ENCODE measurements at regions not wholly inside any gene's neighbourhood (a gene's known extent, or its start where the extent isn't known, plus 50 kb on each side); places are given as distances from the start of the nearest gene placed in this dataset.

- Mint-ChIP-seq H3K27ac (no peak overlapping the region), H3K27me3 (ENCODE audit: low read depth in 2 of 2) (peaks cover 26 to 55% of the 10 kb centered on the region in 2 donors), H3K4me3 (no peak overlapping the region), H3K4me1 (no peaks in the 10 kb centered on the region), H3K9me3 (peaks cover 0 to 7% of the 10 kb centered on the region in 2 donors), H3K36me3 (no peaks in the 10 kb centered on the region)
- WGBS (ENCODE audit: insufficient coverage) = 95% methylated on average over 8 of the region's 8 CpGs
- no peaks in the 10 kb centered on the region for H3K36me3 ChIP-seq (ENCODE audit: control insufficient read depth, insufficient read depth, low read length)
- no peak overlapping the region for H3K4me3 ChIP-seq (ENCODE audit: low read length)
- DNase-seq (no peak), ATAC-seq (no peak)
- no peak for TF ChIP-seq CTCF (IDR thresholded peaks at IDR 0.05)
- no peaks in the 10 kb centered on the region for H3K4me1 ChIP-seq (ENCODE audit: control insufficient read depth, insufficient read depth, low read length)
- H3K9me3 ChIP-seq (ENCODE audit: control insufficient read depth, insufficient read depth, low read length) = peaks cover 5% of the 10 kb centered on the region
- peaks cover 4% of the 10 kb centered on the region for H3K27me3 ChIP-seq (ENCODE audit: control insufficient read depth, insufficient read depth, low read length)
- no peak overlapping the region for H3K27ac ChIP-seq (ENCODE audit: low read length)
- intact Hi-C loops (cut with micrococcal nuclease) = no loop called here
These were observed 279.3 kb upstream of the KLF12 start for GRCh38 chr13:74413482-74413881.

- no peak overlapping the region for H3K27ac Mint-ChIP-seq
- no peak overlapping the region for H3K4me3 Mint-ChIP-seq
- peaks cover 20 to 23% of the 10 kb centered on the region in 2 donors for H3K27me3 Mint-ChIP-seq (ENCODE audit: low read depth in 2 of 2)
- peaks cover 0 to 7% of the 10 kb centered on the region in 2 donors for H3K9me3 Mint-ChIP-seq
- H3K9me3 ChIP-seq (ENCODE audit: control insufficient read depth, insufficient read depth, low read length) = peaks cover 5% of the 10 kb centered on the region
- no peak for DNase-seq
- TF ChIP-seq CTCF (IDR thresholded peaks at IDR 0.05) = no peak
- no peak overlapping the region for H3K27ac ChIP-seq (ENCODE audit: low read length)
- no peaks in the 10 kb centered on the region for H3K4me1 Mint-ChIP-seq
- no peaks in the 10 kb centered on the region for H3K36me3 ChIP-seq (ENCODE audit: control insufficient read depth, insufficient read depth, low read length)
- no peaks in the 10 kb centered on the region for H3K36me3 Mint-ChIP-seq
- peaks cover 5% of the 10 kb centered on the region for H3K27me3 ChIP-seq (ENCODE audit: control insufficient read depth, insufficient read depth, low read length)
- intact Hi-C loops (cut with micrococcal nuclease) = no loop called here
- no peaks in the 10 kb centered on the region for H3K4me1 ChIP-seq (ENCODE audit: control insufficient read depth, insufficient read depth, low read length)
- 96% methylated on average over 5 of the region's 5 CpGs for WGBS (ENCODE audit: insufficient coverage)
- ATAC-seq = no peak
- H3K4me3 ChIP-seq (ENCODE audit: low read length) = no peak overlapping the region
These were observed 275.3 kb upstream of the KLF12 start for GRCh38 chr13:74409551-74409950.

- Mint-ChIP-seq H3K36me3 (peaks cover 8% of the 10 kb centered on the region), H3K27ac (no peak overlapping the region), H3K9me3 (peaks cover 3 to 6% of the 10 kb centered on the region in 2 donors), H3K4me1 (no peaks in the 10 kb centered on the region), H3K4me3 (no peak overlapping the region), H3K27me3 (ENCODE audit: low read depth in 2 of 2) (peaks cover 24 to 28% of the 10 kb centered on the region in 2 donors)
- Histone ChIP-seq H3K36me3 (ENCODE audit: control insufficient read depth, insufficient read depth, low read length) (no peaks in the 10 kb centered on the region), H3K4me1 (ENCODE audit: control insufficient read depth, insufficient read depth, low read length) (no peaks in the 10 kb centered on the region), H3K27me3 (ENCODE audit: control insufficient read depth, insufficient read depth, low read length) (peaks cover 3% of the 10 kb centered on the region), H3K27ac (ENCODE audit: low read length) (no peak overlapping the region), H3K4me3 (ENCODE audit: low read length) (no peak overlapping the region), H3K9me3 (ENCODE audit: control insufficient read depth, insufficient read depth, low read length) (no peaks in the 10 kb centered on the region)
- ATAC-seq (no peak), DNase-seq (no peak)
- intact Hi-C loops (cut with micrococcal nuclease) = no loop called here
- 69% methylated on average over 3 of the region's 3 CpGs for WGBS (ENCODE audit: insufficient coverage)
- TF ChIP-seq CTCF (IDR thresholded peaks at IDR 0.05) = no peak
These were observed 272.2 kb upstream of the KLF12 start for GRCh38 chr13:74406420-74406819.

GRCh38 chr13:74398599-74398998 lies 264.4 kb upstream of the KLF12 start:
- DNase-seq (no peak), ATAC-seq (no peak)
- peaks cover 3 to 6% of the 10 kb centered on the region in 2 donors for H3K9me3 Mint-ChIP-seq
- Histone ChIP-seq H3K9me3 (ENCODE audit: control insufficient read depth, insufficient read depth, low read length) (no peaks in the 10 kb centered on the region), H3K27me3 (ENCODE audit: control insufficient read depth, insufficient read depth, low read length) (peaks cover 4% of the 10 kb centered on the region), H3K4me1 (ENCODE audit: control insufficient read depth, insufficient read depth, low read length) (no peaks in the 10 kb centered on the region), H3K4me3 (ENCODE audit: low read length) (no peak overlapping the region), H3K27ac (ENCODE audit: low read length) (no peak overlapping the region), H3K36me3 (ENCODE audit: control insufficient read depth, insufficient read depth, low read length) (no peaks in the 10 kb centered on the region)
- peaks cover 22 to 47% of the 10 kb centered on the region in 2 donors for H3K27me3 Mint-ChIP-seq (ENCODE audit: low read depth in 2 of 2)
- H3K4me3 Mint-ChIP-seq = no peak overlapping the region
- no peaks in the 10 kb centered on the region for H3K4me1 Mint-ChIP-seq
- intact Hi-C loops (cut with micrococcal nuclease) = no loop called here
- 97% methylated on average over 3 of the region's 4 CpGs for WGBS (ENCODE audit: insufficient coverage)
- H3K27ac Mint-ChIP-seq = no peak overlapping the region
- peaks cover 16% of the 10 kb centered on the region for H3K36me3 Mint-ChIP-seq
- no peak for TF ChIP-seq CTCF (IDR thresholded peaks at IDR 0.05)
